ENCODE measurements at regions not wholly inside any gene's neighbourhood (a gene's known extent, or its start where the extent isn't known, plus 50 kb on each side); places are given as distances from the start of the nearest gene placed in this dataset.
A peak's percentile ranks its signal among the peaks of the same experiment; 100 is the strongest.

- ATAC-seq (no peak), DNase-seq (ENCODE audit: low spot score) (no peak)
- intact Hi-C loops (cut with DNase I): no loop called here
These were observed 853.2 kb upstream of the SOX9 start for GRCh38 chr17:71267668-71268067.

- intact Hi-C loops (cut with DNase I): no loop called here
- DNase-seq (ENCODE audit: low spot score): no peak
- ATAC-seq: no peak
These were observed 851.6 kb upstream of the SOX9 start for GRCh38 chr17:71269201-71269600.

- ATAC-seq: no peak
- no peak for DNase-seq (ENCODE audit: low spot score)
- intact Hi-C loops (cut with DNase I): no loop called here
These were observed 847.4 kb upstream of the SOX9 start for GRCh38 chr17:71273441-71273840.

DNA sequence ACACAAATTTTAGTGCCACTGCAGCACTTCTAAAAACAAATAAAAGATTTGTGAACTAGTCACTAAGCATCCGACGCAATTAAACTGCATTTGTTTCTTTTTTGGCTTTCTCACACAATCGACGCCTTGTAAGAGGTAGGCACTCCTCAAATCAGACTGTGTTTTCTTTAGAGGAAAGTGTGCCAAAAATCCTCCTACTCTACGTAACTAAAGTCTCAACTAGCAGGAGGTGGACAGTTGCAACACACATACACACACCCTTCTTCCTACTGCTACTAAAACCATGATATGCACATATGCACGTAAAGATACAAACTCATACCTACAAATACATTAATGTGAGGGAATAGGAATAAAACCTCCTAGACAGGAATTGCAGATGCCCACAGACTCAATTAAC is 844.7 kb upstream of the SOX9 start:
- ATAC-seq (no peak), DNase-seq (ENCODE audit: low spot score) (no peak)
- intact Hi-C loops (cut with DNase I): no loop called here

DNA sequence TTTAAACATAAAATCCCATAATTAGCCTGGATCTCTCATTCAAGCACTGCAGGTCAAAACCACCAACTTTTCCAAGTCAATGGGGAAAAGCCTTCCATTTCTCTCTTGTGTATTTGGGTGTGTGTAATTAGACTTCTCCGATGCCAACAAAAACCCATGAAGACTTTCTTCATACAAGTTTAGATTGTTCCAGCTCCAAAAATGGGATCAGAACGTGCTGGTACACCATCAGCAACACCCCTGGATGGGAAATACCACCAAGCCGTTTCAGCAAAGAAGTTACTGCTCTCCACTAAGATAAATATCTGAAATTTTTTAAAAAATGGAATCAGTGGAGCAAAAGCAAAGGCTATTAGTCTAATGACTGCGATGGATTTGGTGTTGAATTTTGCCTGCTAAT is 837.3 kb upstream of the SOX9 start:
- DNase-seq (ENCODE audit: low spot score) (no peak), ATAC-seq (peak; percentile 45)
- intact Hi-C loops (cut with DNase I): no loop called here

DNA sequence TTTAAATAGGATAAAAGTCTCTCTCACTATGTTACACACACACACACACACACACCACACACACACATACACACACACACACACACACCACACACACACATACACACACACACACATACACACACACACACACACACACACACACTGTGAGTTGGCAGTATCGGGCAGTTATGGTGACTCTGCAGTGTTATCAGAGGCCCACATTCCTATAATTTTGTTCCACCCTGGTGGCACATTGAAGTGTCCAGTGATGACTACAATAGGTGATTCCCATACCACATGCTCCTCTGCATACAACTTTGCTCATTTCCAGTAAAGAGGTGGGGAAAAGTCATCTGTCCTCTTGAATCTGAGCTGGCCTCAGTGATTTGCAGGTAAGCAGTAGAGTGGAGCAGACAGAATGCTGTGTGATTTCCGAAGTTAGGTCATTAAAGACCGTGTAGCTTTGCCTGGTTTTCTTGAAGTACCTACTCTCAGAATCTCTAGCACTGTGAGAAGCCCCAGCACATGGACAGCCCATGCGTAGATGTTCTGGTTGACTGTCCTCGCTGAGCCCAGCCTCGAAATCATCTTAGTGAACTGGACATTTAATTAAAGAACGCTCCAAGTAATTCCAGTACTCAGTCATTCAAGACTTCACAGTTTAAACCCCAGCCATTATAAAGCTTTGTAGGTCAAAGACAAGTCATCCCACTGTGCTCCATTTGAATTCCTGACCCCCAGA is 836.6 kb upstream of the SOX9 start:
- no peak for ATAC-seq
- intact Hi-C loops (cut with DNase I): no loop called here
- no peak for DNase-seq (ENCODE audit: low spot score)

- DNase-seq (ENCODE audit: low spot score): no peak
- ATAC-seq: no peak
- intact Hi-C loops (cut with DNase I): no loop called here
These were observed 834.2 kb upstream of the SOX9 start for GRCh38 chr17:71286625-71287024.

GRCh38 chr17:71287071-71287823 is 833.6 kb upstream of the SOX9 start:
- DNase-seq (ENCODE audit: low spot score) (no peak), ATAC-seq (peak; percentile 32)
- intact Hi-C loops (cut with DNase I): no loop called here

DNA sequence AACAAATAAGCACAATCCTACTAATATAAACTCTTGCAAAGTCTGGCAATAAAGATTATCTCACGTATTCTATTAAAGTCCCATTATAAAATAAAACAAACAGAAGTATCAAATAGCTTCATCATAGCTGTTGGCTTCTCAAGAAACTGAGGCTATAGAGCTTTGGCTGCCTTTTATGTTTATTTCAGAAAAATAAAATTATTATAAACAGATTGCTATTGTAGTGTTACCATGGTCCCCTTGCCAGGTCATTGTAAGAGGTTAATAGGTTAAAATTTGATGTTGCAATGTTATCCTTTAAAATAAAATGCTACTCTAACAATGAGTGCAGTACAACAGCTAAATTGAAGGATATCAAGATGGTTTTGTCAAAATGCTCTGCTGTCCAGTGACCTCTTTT is 828.8 kb upstream of the SOX9 start:
- intact Hi-C loops (cut with DNase I): no loop called here
- ATAC-seq (no peak), DNase-seq (ENCODE audit: low spot score) (no peak)

GRCh38 chr17:71296005-71296404 is 824.8 kb upstream of the SOX9 start:
- DNase-seq (ENCODE audit: low spot score) (no peak), ATAC-seq (no peak)
- intact Hi-C loops (cut with DNase I): no loop called here

DNA sequence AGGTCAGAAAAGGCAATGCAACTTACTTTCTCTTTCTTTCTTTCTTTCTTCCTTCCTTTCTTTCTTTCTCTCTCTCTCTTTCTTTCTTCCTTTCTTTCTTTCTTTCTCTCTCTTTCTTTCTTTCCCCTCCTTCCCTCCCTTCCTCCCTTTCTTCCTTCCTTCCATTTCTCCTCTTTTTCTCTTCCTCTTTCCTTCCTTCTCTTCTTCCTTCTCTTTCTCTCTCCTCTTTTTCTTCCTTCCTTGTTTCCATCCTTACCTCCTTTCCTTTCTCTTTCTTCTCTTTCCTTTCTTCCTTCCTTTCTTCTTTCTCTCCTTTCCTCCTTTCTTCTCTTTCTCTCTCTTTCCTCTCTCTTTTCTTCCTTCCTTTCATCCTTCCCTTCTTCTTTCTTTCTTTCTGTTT is 819.8 kb upstream of the SOX9 start:
- intact Hi-C loops (cut with DNase I): no loop called here
- ATAC-seq (no peak), DNase-seq (ENCODE audit: low spot score) (no peak)

- DNase-seq (ENCODE audit: low spot score) (no peak), ATAC-seq (no peak)
- intact Hi-C loops (cut with DNase I): no loop called here
These were observed 817.9 kb upstream of the SOX9 start for GRCh38 chr17:71302721-71303549.

GRCh38 chr17:71304498-71305158 is 816.2 kb upstream of the SOX9 start:
- no peak for DNase-seq (ENCODE audit: low spot score)
- intact Hi-C loops (cut with DNase I): no loop called here
- ATAC-seq: no peak

DNA sequence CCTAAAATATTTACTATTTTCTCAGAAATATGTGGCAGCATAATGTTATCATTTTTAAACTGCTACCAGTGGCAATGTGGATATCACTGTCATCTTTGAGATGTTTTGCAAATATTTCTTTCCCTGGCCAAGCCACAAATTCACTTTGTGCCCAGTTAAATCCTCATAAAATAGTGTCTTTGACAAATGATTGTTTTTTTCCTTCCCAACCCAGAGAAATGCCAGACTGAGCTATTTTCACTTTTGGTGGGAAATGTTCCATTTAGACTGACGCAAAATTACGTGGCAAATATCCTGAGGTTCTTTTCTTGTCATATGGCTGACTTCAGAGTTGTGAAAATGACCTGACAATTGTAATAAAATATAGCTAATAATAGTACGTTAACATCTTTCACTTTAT is 807.0 kb upstream of the SOX9 start:
- DNase-seq (ENCODE audit: low spot score): no peak
- intact Hi-C loops (cut with DNase I): no loop called here
- ATAC-seq: no peak

DNA sequence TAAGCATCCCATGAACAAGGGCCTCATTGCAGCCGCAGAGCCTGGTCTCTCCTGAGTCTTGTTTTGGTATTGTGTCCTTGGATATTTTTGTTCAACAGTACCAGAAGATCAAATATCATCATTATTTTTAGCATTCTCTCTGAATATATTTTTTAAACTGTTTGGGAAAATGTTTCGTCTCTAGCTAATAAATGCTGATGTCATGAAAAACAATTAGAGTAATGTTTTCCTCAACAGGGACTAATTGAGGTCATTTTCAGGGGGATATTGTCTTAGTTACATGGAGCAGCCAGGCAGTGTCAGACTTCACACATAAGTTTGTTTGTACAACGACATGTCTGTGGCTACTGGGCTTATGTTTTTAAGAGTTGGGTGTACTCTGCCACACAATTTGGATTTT is 805.3 kb upstream of the SOX9 start:
- ATAC-seq (no peak), DNase-seq (ENCODE audit: low spot score) (no peak)
- intact Hi-C loops (cut with DNase I): no loop called here

GRCh38 chr17:71316176-71316897 is 804.5 kb upstream of the SOX9 start:
- intact Hi-C loops (cut with DNase I): no loop called here
- ATAC-seq (no peak), DNase-seq (ENCODE audit: low spot score) (no peak)

GRCh38 chr17:71320009-71320796 is 800.6 kb upstream of the SOX9 start:
- DNase-seq (ENCODE audit: low spot score) (no peak), ATAC-seq (no peak)
- intact Hi-C loops (cut with DNase I): no loop called here

DNA sequence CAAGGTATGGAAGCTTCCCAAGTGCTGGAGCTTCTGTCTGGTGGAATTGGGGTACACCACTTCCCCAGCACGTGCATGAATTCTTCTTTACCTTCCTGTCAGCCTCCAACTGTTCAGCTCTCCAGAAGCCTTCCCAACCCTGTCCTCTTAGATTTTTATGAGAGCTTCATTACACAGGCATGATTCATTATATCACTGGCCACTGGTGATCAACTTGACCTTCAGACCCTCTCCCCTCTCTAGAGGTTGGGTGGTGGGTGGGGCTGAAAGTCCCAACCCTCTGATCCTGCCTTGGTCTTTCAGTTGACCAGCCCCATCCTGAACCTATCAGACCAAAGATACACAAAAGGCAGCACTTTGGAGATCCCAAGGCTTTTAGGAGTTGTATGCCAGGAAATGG is 795.7 kb upstream of the SOX9 start:
- ATAC-seq: no peak
- intact Hi-C loops (cut with DNase I): no loop called here
- no peak for DNase-seq (ENCODE audit: low spot score)

Data from sciatic nerve (tissue), 2 donors.